ENCODE measurements at regions not wholly inside any gene's neighbourhood (a gene's known extent, or its start where the extent isn't known, plus 50 kb on each side); places are given as distances from the start of the nearest gene placed in this dataset.

- CTCF ChIA-PET, result no interaction called here
- H3K4me3 ChIP-seq (ENCODE audit: low read depth, low read length), result no peak overlapping the region
- POLR2A ChIA-PET, result no interaction called here
Measured at GRCh38 chr10:6364893-6365292, 162.2 kb downstream of the PFKFB3 start.

GRCh38 chr10:6365384-6365783 lies 162.7 kb downstream of the PFKFB3 start:
- no peak for DNase-seq (ENCODE audit: low read depth, low spot score)
- ChIA-PET CTCF (interaction anchor here (1.0 kb wide), 1 partner anchor 11 kb away, joined by 3 read pairs; no protein-coding TSS in a partner anchor), POLR2A (no interaction called here)
- no peak for TF ChIP-seq CTCF (IDR thresholded peaks at IDR 0.05; ENCODE audit: insufficient read depth, low read length, missing control alignments)
- no peak overlapping the region for H3K4me3 ChIP-seq (ENCODE audit: low read depth, low read length)

More at GRCh38 chr10:6364893-6365292, 162.2 kb downstream of the PFKFB3 start:
- no peak for TF ChIP-seq CTCF (IDR thresholded peaks at IDR 0.05; ENCODE audit: insufficient read depth, low read length, missing control alignments)
- no peak for DNase-seq (ENCODE audit: low read depth, low spot score)
